HS-27A (cell line): ENCODE measurements at regions not wholly inside any gene's neighbourhood (a gene's known extent, or its start where the extent isn't known, plus 50 kb on each side); places are given as distances from the start of the nearest gene placed in this dataset.

Experiments
- DNase-seq: peaks from one replicate; pipeline ENCODE4 v3.0.0-alpha.2; 2012; ENCODE audit warnings: low read depth, missing footprints

DNA sequence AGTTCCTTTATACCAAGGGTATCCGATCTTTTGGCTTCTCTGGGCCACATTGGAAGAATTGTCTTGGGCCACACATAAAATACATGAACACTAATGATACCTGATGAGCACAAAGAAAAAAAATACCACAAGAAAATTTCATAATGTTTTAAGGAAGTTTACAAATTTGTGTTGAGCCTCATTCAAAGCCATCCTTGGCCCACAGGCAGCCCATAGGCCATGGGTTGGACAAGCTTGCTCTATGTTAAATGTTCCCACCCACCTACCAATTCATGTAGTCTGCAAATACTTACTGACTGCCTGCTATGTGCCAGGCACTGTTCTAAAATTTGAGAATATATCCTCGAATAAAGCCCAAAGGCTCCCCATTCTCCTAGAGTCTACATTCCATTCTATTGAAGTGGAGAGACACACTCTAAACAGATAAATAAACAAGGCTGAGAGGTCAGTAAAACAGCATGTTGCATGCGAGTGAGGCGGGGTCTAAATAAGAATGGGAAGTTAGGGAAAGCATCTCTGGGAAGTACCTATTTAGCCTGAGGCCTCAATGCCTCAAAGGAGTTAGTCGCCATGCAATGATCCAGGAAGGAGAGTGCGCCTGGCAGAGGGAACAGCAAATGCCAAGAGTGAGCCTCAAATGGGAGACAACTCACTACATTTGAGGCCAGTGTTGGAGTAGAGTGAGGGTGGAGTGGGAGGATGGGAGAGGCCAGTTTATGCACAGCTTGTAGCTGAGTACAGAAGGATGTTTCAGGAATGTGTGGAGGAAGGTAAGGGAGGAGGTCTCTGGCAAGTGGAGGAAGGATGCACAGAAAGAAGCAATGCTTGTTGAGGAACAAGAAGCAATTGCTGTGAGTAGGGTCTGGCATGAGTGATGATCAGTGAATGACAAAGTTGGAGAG, 52.5 kb upstream of the CLDN10 start:
- DNase-seq = no peak

DNA sequence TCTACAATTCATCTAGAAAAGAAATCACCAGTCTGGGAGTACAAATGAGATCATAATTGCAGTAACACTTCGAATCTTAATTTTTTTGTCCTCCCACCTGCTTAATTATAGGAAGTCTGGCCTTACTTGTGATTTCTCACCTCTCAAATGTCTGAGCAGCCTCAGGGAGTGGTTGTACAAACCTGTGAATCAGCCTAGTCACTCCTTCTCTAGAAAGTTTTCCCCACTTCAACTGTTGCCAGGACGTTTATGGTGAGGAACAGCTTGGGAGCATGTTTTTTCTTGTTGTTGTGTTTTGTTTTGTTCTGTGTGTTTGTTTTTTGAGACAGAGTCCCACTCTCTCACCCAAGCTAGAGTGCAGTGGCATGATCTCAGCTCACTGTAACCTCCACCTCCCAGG, 50.3 kb upstream of the CLDN10 start:
- no peak for DNase-seq
